NCI-H2081 (cell line): ENCODE measurements at regions not wholly inside any gene's neighbourhood (a gene's known extent, or its start where the extent isn't known, plus 50 kb on each side); places are given as distances from the start of the nearest gene placed in this dataset.
"Not testable (repeated sequence)": the region's sequence is repeated elsewhere in the genome, so short reads cannot be mapped to it uniquely, and the experiment has no call there.

Source experiments
- DNase-seq, 2 experiments: peaks; one replicate each; lab custom pipeline; 2025; lab: John Stamatoyannopoulos, UW

GRCh38 chr6:814378-815347 lies 121.7 kb upstream of the EXOC2 start:
- no peak for DNase-seq

- no peak for DNase-seq
Measured at GRCh38 chr6:811831-812230, 118.9 kb upstream of the EXOC2 start.

GRCh38 chr6:811191-811590 lies 118.3 kb upstream of the EXOC2 start:
- no peak for DNase-seq

- DNase-seq = no peak
Measured at GRCh38 chr6:804771-805170, 111.8 kb upstream of the EXOC2 start.

- no peak for DNase-seq
Measured at GRCh38 chr6:804317-804716, 111.4 kb upstream of the EXOC2 start.

GRCh38 chr6:803191-803977 lies 110.4 kb upstream of the EXOC2 start:
- DNase-seq = no peak

- DNase-seq = no peak
Measured at GRCh38 chr6:802701-803100, 109.8 kb upstream of the EXOC2 start.

- not testable (repeated sequence) for DNase-seq
Measured at GRCh38 chr6:802223-802622, 109.3 kb upstream of the EXOC2 start.

GRCh38 chr6:799769-800168 lies 106.8 kb upstream of the EXOC2 start:
- DNase-seq = no peak

GRCh38 chr6:797479-798077 lies 104.6 kb upstream of the EXOC2 start:
- DNase-seq = peak; percentile 45 to 51

- no peak for DNase-seq
Measured at GRCh38 chr6:795046-795685, 102.2 kb upstream of the EXOC2 start.

GRCh38 chr6:793261-793660 lies 100.3 kb upstream of the EXOC2 start:
- no peak for DNase-seq

GRCh38 chr6:792662-793061 lies 99.7 kb upstream of the EXOC2 start:
- DNase-seq = no peak

GRCh38 chr6:788058-788457 lies 95.1 kb upstream of the EXOC2 start:
- no peak for DNase-seq

GRCh38 chr6:786946-787763 lies 94.2 kb upstream of the EXOC2 start:
- no peak for DNase-seq

- no peak for DNase-seq
Measured at GRCh38 chr6:783966-784735, 91.2 kb upstream of the EXOC2 start.

- no peak for DNase-seq
Measured at GRCh38 chr6:782141-782540, 89.2 kb upstream of the EXOC2 start.

- no peak for DNase-seq
Measured at GRCh38 chr6:781350-781961, 88.5 kb upstream of the EXOC2 start.

GRCh38 chr6:780706-781105 lies 87.8 kb upstream of the EXOC2 start:
- no peak for DNase-seq

- DNase-seq = no peak
Measured at GRCh38 chr6:776951-777350, 84.0 kb upstream of the EXOC2 start.
